ENCODE measurements at regions not wholly inside any gene's neighbourhood (a gene's known extent, or its start where the extent isn't known, plus 50 kb on each side); places are given as distances from the start of the nearest gene placed in this dataset.

DNA sequence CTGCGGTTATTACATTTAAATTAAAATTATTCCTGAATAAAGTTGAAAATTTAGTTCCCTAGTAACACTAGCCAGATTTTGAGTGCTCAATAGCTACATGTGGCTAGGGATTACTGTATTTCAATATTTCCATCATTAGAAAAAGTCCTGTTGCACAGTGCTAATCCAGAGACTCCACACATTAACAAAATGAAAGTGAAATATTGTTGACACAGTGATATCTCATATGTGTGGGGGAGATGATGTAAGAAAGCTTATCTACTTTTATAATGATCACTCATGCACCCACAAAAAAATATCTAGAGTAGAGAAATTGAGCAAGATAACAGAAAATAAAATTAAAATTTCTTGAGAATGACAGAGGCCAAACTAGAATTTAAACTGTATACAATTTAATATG lies 74.9 kb downstream of the MAGEB10 start:
- TF ChIP-seq EP300 (IDR thresholded peaks at IDR 0.05) (no peak), POLR2A (IDR thresholded peaks at IDR 0.05; ENCODE audit: low read length) (no peak), PBX3 (IDR thresholded peaks at IDR 0.05) (no peak), BHLHE40 (IDR thresholded peaks at IDR 0.05; ENCODE audit: low read depth, low read length) (no peak), KDM1A (IDR thresholded peaks at IDR 0.05; ENCODE audit: low read depth) (no peak)
- TF ChIP-seq, protein P1, sequence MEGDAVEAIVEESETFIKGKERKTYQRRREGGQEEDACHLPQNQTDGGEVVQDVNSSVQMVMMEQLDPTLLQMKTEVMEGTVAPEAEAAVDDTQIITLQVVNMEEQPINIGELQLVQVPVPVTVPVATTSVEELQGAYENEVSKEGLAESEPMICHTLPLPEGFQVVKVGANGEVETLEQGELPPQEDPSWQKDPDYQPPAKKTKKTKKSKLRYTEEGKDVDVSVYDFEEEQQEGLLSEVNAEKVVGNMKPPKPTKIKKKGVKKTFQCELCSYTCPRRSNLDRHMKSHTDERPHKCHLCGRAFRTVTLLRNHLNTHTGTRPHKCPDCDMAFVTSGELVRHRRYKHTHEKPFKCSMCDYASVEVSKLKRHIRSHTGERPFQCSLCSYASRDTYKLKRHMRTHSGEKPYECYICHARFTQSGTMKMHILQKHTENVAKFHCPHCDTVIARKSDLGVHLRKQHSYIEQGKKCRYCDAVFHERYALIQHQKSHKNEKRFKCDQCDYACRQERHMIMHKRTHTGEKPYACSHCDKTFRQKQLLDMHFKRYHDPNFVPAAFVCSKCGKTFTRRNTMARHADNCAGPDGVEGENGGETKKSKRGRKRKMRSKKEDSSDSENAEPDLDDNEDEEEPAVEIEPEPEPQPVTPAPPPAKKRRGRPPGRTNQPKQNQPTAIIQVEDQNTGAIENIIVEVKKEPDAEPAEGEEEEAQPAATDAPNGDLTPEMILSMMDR (IDR thresholded peaks at IDR 0.05) = no peak

Data from A549 (cell line).